ENCODE measurements at regions not wholly inside any gene's neighbourhood (a gene's known extent, or its start where the extent isn't known, plus 50 kb on each side); places are given as distances from the start of the nearest gene placed in this dataset.
"Not testable (repeated sequence)": the region's sequence is repeated elsewhere in the genome, so short reads cannot be mapped to it uniquely, and the experiment has no call there.

DNA sequence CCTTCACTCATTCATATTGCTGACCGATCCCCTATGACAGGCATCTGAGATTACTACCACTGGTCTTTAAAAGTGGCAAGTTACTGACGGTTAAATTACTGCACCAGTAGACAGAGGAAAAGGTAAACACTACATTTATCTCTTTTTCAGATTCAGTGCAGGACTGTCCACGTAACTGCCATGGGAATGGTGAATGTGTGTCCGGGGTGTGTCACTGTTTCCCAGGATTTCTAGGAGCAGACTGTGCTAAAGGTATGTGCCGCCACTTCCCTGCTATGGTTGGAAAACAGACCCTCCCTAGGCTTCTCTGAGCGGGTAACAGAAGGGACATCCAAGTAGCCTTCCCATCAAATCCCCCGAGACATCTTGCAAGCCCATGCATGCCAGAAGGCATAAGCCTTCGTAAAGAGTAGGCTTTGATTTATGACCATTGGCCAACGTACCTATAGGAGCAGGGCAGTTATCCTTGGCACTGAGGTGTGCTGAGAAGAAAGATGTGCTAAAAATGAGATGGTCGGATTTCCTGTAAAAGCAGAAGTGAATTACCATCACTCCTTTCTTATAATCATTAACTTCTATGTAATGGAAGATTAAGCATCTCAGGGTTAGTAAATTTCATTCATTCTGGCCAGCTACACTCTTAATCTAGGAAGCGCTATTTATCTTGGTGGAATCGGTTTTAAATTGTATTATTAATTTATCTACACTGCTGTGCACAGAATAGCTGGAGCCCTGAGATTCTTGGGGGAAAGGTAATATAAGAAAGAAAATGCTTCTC, 193.4 kb upstream of the WWC1 start:
- H2AFZ ChIP-seq (ENCODE audit: low read depth, low read length, severe bottlenecking), result no peak overlapping the region
- H3K27ac ChIP-seq (ENCODE audit: low read depth, low read length), result no peak overlapping the region
- no peak overlapping the region for H3K4me3 ChIP-seq (ENCODE audit: insufficient read depth, low read length, poor library complexity, severe bottlenecking)
- no peak overlapping the region for H3K4me2 ChIP-seq (ENCODE audit: low read depth, low read length, poor library complexity, severe bottlenecking)
- no peaks in the 10 kb centered on the region for H3K27me3 ChIP-seq (ENCODE audit: low read length)
- no peaks in the 10 kb centered on the region for H3F3A ChIP-seq (ENCODE audit: insufficient read depth)
- H3K9me2 ChIP-seq (replicated peaks; ENCODE audit: insufficient read depth, low read length), result no peaks in the 10 kb centered on the region
- H4K20me1 ChIP-seq (ENCODE audit: low read depth, low read length), result no peaks in the 10 kb centered on the region
- H3K9me3 ChIP-seq (ENCODE audit: insufficient read depth, low read length), result no peaks in the 10 kb centered on the region
- no peaks in the 10 kb centered on the region for H3K36me3 ChIP-seq (ENCODE audit: low read length)
- no peaks in the 10 kb centered on the region for H3K79me2 ChIP-seq (ENCODE audit: insufficient read depth, low read length)
- H3K9ac ChIP-seq (ENCODE audit: low read length), result no peak overlapping the region
- TF ChIP-seq CTCF (IDR thresholded peaks at IDR 0.05; ENCODE audit: insufficient read depth, low read length, poor library complexity, severe bottlenecking), result no peak
- no peak for TF ChIP-seq EZH2phosphoT487 (conservative IDR thresholded peaks at IDR 0.05; ENCODE audit: low read length)

GRCh38 chr5:168101352-168101751, 190.1 kb upstream of the WWC1 start:
- H3K27ac ChIP-seq (ENCODE audit: low read depth, low read length), result no peak overlapping the region
- H3K9me2 ChIP-seq (replicated peaks; ENCODE audit: insufficient read depth, low read length), result no peaks in the 10 kb centered on the region
- TF ChIP-seq CTCF (IDR thresholded peaks at IDR 0.05; ENCODE audit: insufficient read depth, low read length, poor library complexity, severe bottlenecking) (no peak), EZH2phosphoT487 (conservative IDR thresholded peaks at IDR 0.05; ENCODE audit: low read length) (no peak)
- H3K9me3 ChIP-seq (ENCODE audit: insufficient read depth, low read length), result no peaks in the 10 kb centered on the region
- H2AFZ ChIP-seq (ENCODE audit: low read depth, low read length, severe bottlenecking), result no peak overlapping the region
- no peaks in the 10 kb centered on the region for H3K27me3 ChIP-seq (ENCODE audit: low read length)
- no peaks in the 10 kb centered on the region for H3K79me2 ChIP-seq (ENCODE audit: insufficient read depth, low read length)
- H3K36me3 ChIP-seq (ENCODE audit: low read length), result no peaks in the 10 kb centered on the region
- no peak overlapping the region for H3K9ac ChIP-seq (ENCODE audit: low read length)
- no peak overlapping the region for H3K4me2 ChIP-seq (ENCODE audit: low read depth, low read length, poor library complexity, severe bottlenecking)
- no peak overlapping the region for H3K4me3 ChIP-seq (ENCODE audit: insufficient read depth, low read length, poor library complexity, severe bottlenecking)
- H3F3A ChIP-seq (ENCODE audit: insufficient read depth), result no peaks in the 10 kb centered on the region
- H4K20me1 ChIP-seq (ENCODE audit: low read depth, low read length), result no peaks in the 10 kb centered on the region

DNA sequence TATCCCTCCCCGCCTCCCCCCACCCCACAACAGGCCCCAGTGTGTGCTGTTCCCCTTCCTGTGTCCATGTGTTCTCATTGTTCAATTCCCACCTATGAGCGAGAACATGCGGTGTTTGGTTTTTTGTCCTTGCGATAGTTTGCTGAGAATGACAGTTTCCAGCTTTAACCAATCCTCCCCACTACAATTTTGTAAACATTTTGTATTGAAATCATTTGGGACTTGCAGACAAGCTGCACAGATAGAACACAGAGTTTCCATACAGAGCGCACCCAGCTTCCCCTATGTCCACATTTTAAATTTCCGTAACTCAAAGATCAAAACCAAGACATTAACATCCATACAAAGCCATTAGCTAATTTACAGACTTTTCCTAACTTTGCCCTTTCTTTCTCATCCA, 188.4 kb upstream of the WWC1 start:
- not testable (repeated sequence) for H2AFZ ChIP-seq (ENCODE audit: low read depth, low read length, severe bottlenecking); H3K4me3 ChIP-seq (ENCODE audit: insufficient read depth, low read length, poor library complexity, severe bottlenecking); H3K9ac ChIP-seq (ENCODE audit: low read length); H3K27ac ChIP-seq (ENCODE audit: low read depth, low read length); H3K9me3 ChIP-seq (ENCODE audit: insufficient read depth, low read length); H4K20me1 ChIP-seq (ENCODE audit: low read depth, low read length); H3F3A ChIP-seq (ENCODE audit: insufficient read depth); H3K27me3 ChIP-seq (ENCODE audit: low read length); H3K4me2 ChIP-seq (ENCODE audit: low read depth, low read length, poor library complexity, severe bottlenecking); H3K79me2 ChIP-seq (ENCODE audit: insufficient read depth, low read length); H3K36me3 ChIP-seq (ENCODE audit: low read length); H3K9me2 ChIP-seq (replicated peaks; ENCODE audit: insufficient read depth, low read length)

GRCh38 chr5:168104350-168104749, 187.1 kb upstream of the WWC1 start:
- TF ChIP-seq CTCF (IDR thresholded peaks at IDR 0.05; ENCODE audit: insufficient read depth, low read length, poor library complexity, severe bottlenecking) (no peak), EZH2phosphoT487 (conservative IDR thresholded peaks at IDR 0.05; ENCODE audit: low read length) (no peak)
- no peaks in the 10 kb centered on the region for H3K27me3 ChIP-seq (ENCODE audit: low read length)
- no peak overlapping the region for H3K9ac ChIP-seq (ENCODE audit: low read length)
- no peak overlapping the region for H2AFZ ChIP-seq (ENCODE audit: low read depth, low read length, severe bottlenecking)
- no peak overlapping the region for H3K27ac ChIP-seq (ENCODE audit: low read depth, low read length)
- no peaks in the 10 kb centered on the region for H3K36me3 ChIP-seq (ENCODE audit: low read length)
- no peak overlapping the region for H3K4me3 ChIP-seq (ENCODE audit: insufficient read depth, low read length, poor library complexity, severe bottlenecking)
- no peaks in the 10 kb centered on the region for H3F3A ChIP-seq (ENCODE audit: insufficient read depth)
- H3K9me2 ChIP-seq (replicated peaks; ENCODE audit: insufficient read depth, low read length), result no peaks in the 10 kb centered on the region
- H3K4me2 ChIP-seq (ENCODE audit: low read depth, low read length, poor library complexity, severe bottlenecking), result no peak overlapping the region
- H4K20me1 ChIP-seq (ENCODE audit: low read depth, low read length), result no peaks in the 10 kb centered on the region
- no peaks in the 10 kb centered on the region for H3K9me3 ChIP-seq (ENCODE audit: insufficient read depth, low read length)
- no peaks in the 10 kb centered on the region for H3K79me2 ChIP-seq (ENCODE audit: insufficient read depth, low read length)

Measured in SU-DHL-6 (cell line).